Limb (tissue), 2 donors: ENCODE measurements at regions not wholly inside any gene's neighbourhood (a gene's known extent, or its start where the extent isn't known, plus 50 kb on each side); places are given as distances from the start of the nearest gene placed in this dataset.
"Not testable (repeated sequence)": the region's sequence is repeated elsewhere in the genome, so short reads cannot be mapped to it uniquely, and the experiment has no call there.

Source experiments
- DNase-seq, 2 donors: peaks; one replicate each; pipeline ENCODE4 v3.0.0-alpha.2; 2016; ENCODE audit errors: extremely low spot score in 2 of 2

- DNase-seq: no peak
Observed at GRCh38 chr10:89946106-89946505, 244.7 kb downstream of the KIF20B start.

GRCh38 chr10:89949496-89949895 lies 248.1 kb downstream of the KIF20B start:
- DNase-seq: no peak

- no peak for DNase-seq
Observed at GRCh38 chr10:89952325-89952724, 250.9 kb downstream of the KIF20B start.

- DNase-seq: no peak
Observed at GRCh38 chr10:89952751-89953150, 251.4 kb downstream of the KIF20B start.

GRCh38 chr10:89954061-89954460 lies 252.7 kb downstream of the KIF20B start:
- DNase-seq: no peak

GRCh38 chr10:89954787-89955566 lies 253.6 kb downstream of the KIF20B start:
- peak in 1 of 2 donors; percentile 26 for DNase-seq

- DNase-seq: no peak
Observed at GRCh38 chr10:89959433-89960110, 258.2 kb downstream of the KIF20B start.

GRCh38 chr10:89963451-89964102 lies 262.2 kb downstream of the KIF20B start:
- no peak for DNase-seq

- no peak for DNase-seq
Observed at GRCh38 chr10:89966211-89966610, 264.8 kb downstream of the KIF20B start.

GRCh38 chr10:89973326-89973725 lies 271.9 kb downstream of the KIF20B start:
- DNase-seq: no peak

- no peak for DNase-seq
Observed at GRCh38 chr10:89975071-89975470, 273.7 kb downstream of the KIF20B start.

GRCh38 chr10:89975771-89976170 lies 274.4 kb downstream of the KIF20B start:
- DNase-seq: no peak

GRCh38 chr10:89978081-89978480 lies 276.7 kb downstream of the KIF20B start:
- DNase-seq: no peak

- DNase-seq: no peak
Observed at GRCh38 chr10:89979726-89980125, 278.3 kb downstream of the KIF20B start.

GRCh38 chr10:89980166-89980565 lies 278.8 kb downstream of the KIF20B start:
- no peak for DNase-seq

GRCh38 chr10:89981891-89982290 lies 280.5 kb downstream of the KIF20B start:
- DNase-seq: peak in 1 of 2 donors; percentile 26

GRCh38 chr10:89985446-89985845 lies 284.1 kb downstream of the KIF20B start:
- no peak for DNase-seq

- not testable (repeated sequence) for DNase-seq
Observed at GRCh38 chr10:89988361-89988760, 287.0 kb downstream of the KIF20B start.

- DNase-seq: no peak
Observed at GRCh38 chr10:89992575-89992974, 291.2 kb downstream of the KIF20B start.

GRCh38 chr10:90007226-90007625 lies 305.8 kb downstream of the KIF20B start:
- no peak for DNase-seq

- not testable (repeated sequence) for DNase-seq
Observed at GRCh38 chr10:90011281-90011680, 309.9 kb downstream of the KIF20B start.

- DNase-seq: no peak
Observed at GRCh38 chr10:90018819-90019218, 317.4 kb downstream of the KIF20B start.
